Activated CD8-positive, alpha-beta T cell treated with anti-CD3 and anti-CD28 coated beads for 36 hours (primary cell): ENCODE measurements at regions not wholly inside any gene's neighbourhood (a gene's known extent, or its start where the extent isn't known, plus 50 kb on each side); places are given as distances from the start of the nearest gene placed in this dataset.
A peak's percentile ranks its signal among the peaks of the same experiment; 100 is the strongest.

Source experiments
- ATAC-seq: fragments of 200-7000 bp; cut with Tn5 transposase; one replicate; pipeline ENCODE4 v1.10.0; 2021; ENCODE audit warnings: mild to moderate bottlenecking, moderate library complexity
- CTCF ChIA-PET: fragments of 350-600 bp; sonication (Branson Sonifier 250); formaldehyde crosslinking; loops from one replicate; lab custom pipeline; 2021; ENCODE audit warnings: antibody characterized with exemption; lab: Charles Lee
- POLR2A ChIA-PET: fragments of 350-600 bp; sonication (Branson Sonifier 250); formaldehyde crosslinking; loops from one replicate; lab custom pipeline; 2021; ENCODE audit warnings: antibody characterized with exemption; lab: Charles Lee
- DNase-seq: peaks from one replicate; pipeline ENCODE4 v3.0.0-alpha.2; 2020
- H3K27ac Mint-ChIP-seq: one replicate; pipeline ENCODE4 v1.8.0; 2021; ENCODE audit warnings: mild to moderate bottlenecking, mixed read lengths
- H3K27me3 Mint-ChIP-seq: one replicate; pipeline ENCODE4 v1.8.0; 2021; ENCODE audit warnings: mixed read lengths
- H3K36me3 Mint-ChIP-seq: one replicate; pipeline ENCODE4 v1.8.0; 2021; ENCODE audit warnings: low read depth, mixed read lengths
- H3K4me1 Mint-ChIP-seq: one replicate; pipeline ENCODE4 v1.8.0; 2021; ENCODE audit warnings: low read depth, mixed read lengths
- H3K4me3 Mint-ChIP-seq: one replicate; pipeline ENCODE4 v1.8.0; 2021; ENCODE audit warnings: mild to moderate bottlenecking, moderate library complexity, mixed read lengths
- H3K9me3 Mint-ChIP-seq: one replicate; pipeline ENCODE4 v1.8.0; 2021; ENCODE audit warnings: mixed read lengths
- CTCF ChIP-seq: fragments of 200-600 bp; IDR thresholded peaks from one replicate; pipeline ENCODE4 v1.8.0; 2022; ENCODE audit warnings: antibody characterized with exemption, mild to moderate bottlenecking
- intact Hi-C: fragments of 100-400 bp; cut with micrococcal nuclease; formaldehyde crosslinking; loops from one replicate; pipeline ENCODE4 v1.10.0; 2022

DNA sequence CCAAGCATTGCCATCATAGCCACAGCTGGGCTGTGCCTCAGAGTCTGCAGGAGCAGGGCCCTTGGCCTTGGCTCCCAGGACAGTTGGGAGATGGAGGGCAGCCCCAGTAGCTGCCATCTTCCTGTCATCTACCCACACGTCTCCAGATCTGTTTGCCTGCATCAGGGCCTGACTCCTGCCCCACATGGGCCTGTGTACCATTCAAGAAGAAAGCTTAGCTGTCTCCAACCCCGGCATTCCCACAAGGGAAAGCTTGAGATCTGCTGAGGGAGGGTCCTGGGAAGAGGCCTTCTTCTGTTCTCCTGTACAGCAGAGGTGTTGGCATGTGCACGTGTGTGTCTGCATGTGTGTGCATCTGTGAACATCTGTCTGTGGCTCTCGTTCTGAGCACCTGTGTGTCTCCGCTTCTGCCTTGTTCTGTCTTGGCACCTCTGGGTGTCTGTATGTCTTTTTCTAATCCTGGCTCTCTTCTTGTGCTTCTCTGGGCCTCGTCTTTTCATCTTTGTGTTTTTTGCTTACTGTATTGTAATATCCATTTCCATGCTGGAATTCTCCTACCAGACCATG is 122.2 kb downstream of the MRM1 start:
- ATAC-seq: no peak
- DNase-seq: peak; percentile 17
- H3K4me3 Mint-ChIP-seq: peak overlapping the region; percentile 80
- no peaks in the 10 kb centered on the region for H3K9me3 Mint-ChIP-seq
- ChIA-PET CTCF (interaction anchor here (1.2 to 2.7 kb wide), 3 partner anchors 8 to 221 kb away, joined by 3 to 9 read pairs (median 4); no protein-coding TSS in a partner anchor), POLR2A (no interaction called here)
- no peaks in the 10 kb centered on the region for H3K27me3 Mint-ChIP-seq
- intact Hi-C loops: loop anchor here (10.0 kb wide), 1 partner anchor 211 kb away; the partner anchor contains the start of gene LHX1
- H3K4me1 Mint-ChIP-seq: peaks cover 63% of the 10 kb centered on the region
- H3K27ac Mint-ChIP-seq: peak overlapping the region; percentile 95
- H3K36me3 Mint-ChIP-seq: peaks cover 3% of the 10 kb centered on the region
- TF ChIP-seq CTCF: no peak

DNA sequence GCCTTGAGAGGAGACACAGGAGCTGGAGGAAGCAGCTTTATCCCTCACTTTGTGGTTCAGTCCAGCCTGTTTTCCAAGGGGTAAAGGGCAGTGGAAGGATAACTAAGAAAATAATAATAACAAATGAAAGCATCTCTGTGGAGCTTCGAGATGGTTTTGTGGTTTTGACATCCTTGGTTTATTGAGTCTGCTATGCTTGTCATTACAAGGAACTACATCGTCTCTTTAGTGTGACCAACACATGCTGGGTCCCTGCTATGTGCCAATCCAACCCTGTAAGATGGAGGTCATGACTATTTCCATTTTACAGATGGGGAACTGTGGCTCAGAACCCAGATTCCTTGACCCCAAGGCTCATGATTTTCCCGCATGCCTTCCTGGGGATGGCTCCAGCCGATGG is 124.8 kb downstream of the MRM1 start:
- intact Hi-C loops: loop anchor here (10.0 kb wide), 1 partner anchor 209 kb away; the partner anchor contains the start of gene LHX1

DNA sequence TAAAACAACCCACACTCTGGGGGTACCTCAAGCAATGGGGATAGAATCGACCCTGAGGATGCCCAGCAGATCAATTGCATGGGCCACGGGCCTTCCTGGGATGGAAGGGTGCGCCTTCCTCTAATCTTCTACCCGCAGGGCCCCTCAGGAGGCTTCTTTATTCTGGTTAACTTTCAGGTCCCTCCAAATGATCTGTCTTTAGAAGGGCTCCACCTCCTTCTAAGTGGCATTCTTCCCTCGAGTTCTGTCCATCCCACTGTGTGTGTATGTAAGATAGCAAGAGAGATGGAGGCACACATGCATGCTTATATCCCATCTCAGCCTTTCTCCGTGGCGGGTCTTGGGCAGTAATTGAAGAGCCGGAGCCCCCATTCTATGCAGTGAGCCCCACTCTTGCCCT is 125.7 kb downstream of the MRM1 start:
- H3K27ac Mint-ChIP-seq: peak overlapping the region; percentile 55

More for the DNA sequence above, 124.8 kb downstream of the MRM1 start:
- POLR2A ChIA-PET: interaction anchor here (1.1 to 1.6 kb wide), 2 partner anchors 10 to 109 kb away, joined by 3 to 6 read pairs; no protein-coding TSS in a partner anchor
- H3K27me3 Mint-ChIP-seq: peaks cover under 1% of the 10 kb centered on the region
- peak overlapping the region; percentile 50 for H3K27ac Mint-ChIP-seq
- H3K36me3 Mint-ChIP-seq: peaks cover 3% of the 10 kb centered on the region
- CTCF ChIA-PET: interaction anchor here (1.0 to 1.4 kb wide), 3 partner anchors 20 to 124 kb away, joined by 3 to 6 read pairs (median 5); no protein-coding TSS in a partner anchor
- ATAC-seq (no peak), DNase-seq (peak; percentile 20)
- no peak overlapping the region for H3K4me3 Mint-ChIP-seq
- TF ChIP-seq CTCF: no peak
- H3K4me1 Mint-ChIP-seq: peaks cover 62% of the 10 kb centered on the region
- no peaks in the 10 kb centered on the region for H3K9me3 Mint-ChIP-seq

DNA sequence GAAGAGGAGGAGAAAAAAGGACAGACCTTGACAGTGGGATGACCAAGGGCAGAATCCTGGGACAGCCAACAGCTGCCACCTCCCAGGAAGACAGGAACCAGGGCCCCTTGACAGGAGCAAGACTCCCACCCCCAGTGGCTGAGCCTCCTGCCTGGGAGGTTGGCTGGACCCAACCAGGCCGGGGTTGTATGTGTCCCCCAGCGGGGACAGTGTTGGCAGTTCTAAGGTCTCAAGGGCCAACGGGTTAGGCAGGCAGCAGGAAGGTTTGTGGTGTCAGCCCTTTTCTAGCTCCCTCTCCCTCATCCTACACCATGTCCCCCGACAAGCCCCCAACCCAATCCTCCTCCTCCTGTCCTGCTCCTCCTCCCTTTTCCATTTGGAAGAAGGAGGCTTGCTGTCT is 126.2 kb downstream of the MRM1 start:
- peaks cover 54% of the 10 kb centered on the region for H3K4me1 Mint-ChIP-seq

More for the DNA sequence above, 125.7 kb downstream of the MRM1 start:
- Mint-ChIP-seq H3K36me3 (peaks cover 3% of the 10 kb centered on the region), H3K4me3 (no peak overlapping the region), H3K4me1 (peaks cover 55% of the 10 kb centered on the region), H3K27me3 (peaks cover 2% of the 10 kb centered on the region), H3K9me3 (no peaks in the 10 kb centered on the region)
- DNase-seq (no peak), ATAC-seq (no peak)
- ChIA-PET CTCF (interaction anchor here (1.4 kb wide), 1 partner anchor 20 kb away, joined by 3 read pairs; no protein-coding TSS in a partner anchor), POLR2A (no interaction called here)
- no peak for TF ChIP-seq CTCF
- intact Hi-C loops: loop anchor here (10.0 kb wide), 1 partner anchor 208 kb away; the partner anchor contains the start of gene LHX1

More for the DNA sequence above, 126.2 kb downstream of the MRM1 start:
- Mint-ChIP-seq H3K27ac (peak overlapping the region; percentile 76), H3K4me3 (peak overlapping the region; percentile 47), H3K9me3 (no peaks in the 10 kb centered on the region), H3K36me3 (peaks cover 3% of the 10 kb centered on the region), H3K27me3 (peaks cover 7% of the 10 kb centered on the region)
- intact Hi-C loops: loop anchor here (10.0 kb wide), 1 partner anchor 207 kb away; the partner anchor contains the start of gene LHX1
- no peak for DNase-seq
- ChIA-PET CTCF (no interaction called here), POLR2A (no interaction called here)
- ATAC-seq: no peak
- no peak for TF ChIP-seq CTCF
